ENCODE measurements at regions not wholly inside any gene's neighbourhood (a gene's known extent, or its start where the extent isn't known, plus 50 kb on each side); places are given as distances from the start of the nearest gene placed in this dataset.

GRCh38 chr5:162231522-162231921 lies 163.9 kb downstream of the GABRG2 start:
- TF ChIP-seq POLR2A (IDR thresholded peaks at IDR 0.05) (no peak), CTCF (IDR thresholded peaks at IDR 0.05) (no peak)
